ENCODE measurements at regions not wholly inside any gene's neighbourhood (a gene's known extent, or its start where the extent isn't known, plus 50 kb on each side); places are given as distances from the start of the nearest gene placed in this dataset.

GRCh38 chr4:125168531-125168930, 146.2 kb upstream of the FAT4 start:
- TF ChIP-seq ARNTL (CRISPR knock-in tag; IDR thresholded peaks at IDR 0.05; ENCODE audit: borderline replicate concordance, low read depth) (no peak), CSDC2 (CRISPR knock-in tag; IDR thresholded peaks at IDR 0.05) (no peak), POU6F1 (CRISPR knock-in tag; IDR thresholded peaks at IDR 0.05; ENCODE audit: borderline replicate concordance, low read depth) (no peak), CREB5 (CRISPR knock-in tag; IDR thresholded peaks at IDR 0.05; ENCODE audit: low read depth) (no peak), ZC3H10 (CRISPR knock-in tag; IDR thresholded peaks at IDR 0.05) (no peak), ZFP30 (CRISPR knock-in tag; IDR thresholded peaks at IDR 0.05) (no peak), CSRNP3 (CRISPR knock-in tag; IDR thresholded peaks at IDR 0.05) (no peak), TOX (CRISPR knock-in tag; IDR thresholded peaks at IDR 0.05; ENCODE audit: borderline replicate concordance) (no peak), ZNF70 (CRISPR knock-in tag; IDR thresholded peaks at IDR 0.05) (no peak), OSR1 (CRISPR knock-in tag; IDR thresholded peaks at IDR 0.05) (no peak), GLIS3 (CRISPR knock-in tag; IDR thresholded peaks at IDR 0.05) (no peak), PATZ1 (CRISPR knock-in tag; IDR thresholded peaks at IDR 0.05; ENCODE audit: borderline replicate concordance) (no peak), ZFP3 (CRISPR knock-in tag; IDR thresholded peaks at IDR 0.05) (no peak)
